ENCODE measurements at regions not wholly inside any gene's neighbourhood (a gene's known extent, or its start where the extent isn't known, plus 50 kb on each side); places are given as distances from the start of the nearest gene placed in this dataset.

DNA sequence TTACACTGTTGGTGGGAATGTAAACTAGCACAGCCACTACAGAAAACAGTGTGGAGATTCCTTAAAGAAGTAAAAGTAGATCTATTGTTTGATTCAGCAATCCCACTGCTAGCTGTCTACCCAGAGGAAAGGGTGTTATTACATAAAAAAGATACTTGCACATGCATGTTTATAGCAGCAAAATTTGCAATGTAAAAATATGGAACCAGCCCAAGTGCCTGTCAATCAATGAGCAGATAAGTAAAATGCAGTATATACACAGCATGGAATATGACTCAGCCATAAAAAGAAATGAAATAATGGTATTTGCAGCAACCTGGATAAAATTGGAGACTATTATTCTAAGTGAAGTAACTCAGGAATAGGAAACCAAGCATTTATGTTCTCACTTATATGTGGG, 161.7 kb downstream of the DDX3Y start:
- TF ChIP-seq, protein P1, sequence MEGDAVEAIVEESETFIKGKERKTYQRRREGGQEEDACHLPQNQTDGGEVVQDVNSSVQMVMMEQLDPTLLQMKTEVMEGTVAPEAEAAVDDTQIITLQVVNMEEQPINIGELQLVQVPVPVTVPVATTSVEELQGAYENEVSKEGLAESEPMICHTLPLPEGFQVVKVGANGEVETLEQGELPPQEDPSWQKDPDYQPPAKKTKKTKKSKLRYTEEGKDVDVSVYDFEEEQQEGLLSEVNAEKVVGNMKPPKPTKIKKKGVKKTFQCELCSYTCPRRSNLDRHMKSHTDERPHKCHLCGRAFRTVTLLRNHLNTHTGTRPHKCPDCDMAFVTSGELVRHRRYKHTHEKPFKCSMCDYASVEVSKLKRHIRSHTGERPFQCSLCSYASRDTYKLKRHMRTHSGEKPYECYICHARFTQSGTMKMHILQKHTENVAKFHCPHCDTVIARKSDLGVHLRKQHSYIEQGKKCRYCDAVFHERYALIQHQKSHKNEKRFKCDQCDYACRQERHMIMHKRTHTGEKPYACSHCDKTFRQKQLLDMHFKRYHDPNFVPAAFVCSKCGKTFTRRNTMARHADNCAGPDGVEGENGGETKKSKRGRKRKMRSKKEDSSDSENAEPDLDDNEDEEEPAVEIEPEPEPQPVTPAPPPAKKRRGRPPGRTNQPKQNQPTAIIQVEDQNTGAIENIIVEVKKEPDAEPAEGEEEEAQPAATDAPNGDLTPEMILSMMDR (IDR thresholded peaks at IDR 0.05; ENCODE audit: control extremely low read depth in 1 of 3, insufficient read depth in 1 of 3, low read depth in 1 of 3, low read length in 3 of 3) = no peak
- TF ChIP-seq EZH2 (IDR thresholded peaks at IDR 0.05; ENCODE audit: low read depth, low read length, severe bottlenecking) (no peak), ZNF274 (IDR thresholded peaks at IDR 0.05; ENCODE audit: borderline replicate concordance, extremely low read depth, low read length) (no peak), EP300 (IDR thresholded peaks at IDR 0.05; ENCODE audit: borderline replicate concordance in 1 of 2, low read depth in 2 of 2, low read length in 2 of 2) (no peak), SIN3A (conservative IDR thresholded peaks at IDR 0.05 in 1 of 2, IDR thresholded peaks at IDR 0.05 in 1 of 2; ENCODE audit: low read depth in 1 of 2, low read length in 2 of 2) (no peak), POLR2AphosphoS5 (IDR thresholded peaks at IDR 0.05; ENCODE audit: low read depth, low read length) (no peak), SUZ12 (IDR thresholded peaks at IDR 0.05; ENCODE audit: low read length) (no peak), POLR2A (IDR thresholded peaks at IDR 0.05; ENCODE audit: control extremely low read depth in 1 of 2, low read depth in 2 of 2, low read length in 2 of 2) (no peak), KDM1A (IDR thresholded peaks at IDR 0.05; ENCODE audit: borderline replicate concordance, low read length) (no peak), SP2 (IDR thresholded peaks at IDR 0.05; ENCODE audit: low read length) (no peak), JUN (IDR thresholded peaks at IDR 0.05; ENCODE audit: low read depth, low read length) (no peak), TAF1 (IDR thresholded peaks at IDR 0.05; ENCODE audit: low read depth, low read length) (no peak)
- TF ChIP-seq, protein P2, sequence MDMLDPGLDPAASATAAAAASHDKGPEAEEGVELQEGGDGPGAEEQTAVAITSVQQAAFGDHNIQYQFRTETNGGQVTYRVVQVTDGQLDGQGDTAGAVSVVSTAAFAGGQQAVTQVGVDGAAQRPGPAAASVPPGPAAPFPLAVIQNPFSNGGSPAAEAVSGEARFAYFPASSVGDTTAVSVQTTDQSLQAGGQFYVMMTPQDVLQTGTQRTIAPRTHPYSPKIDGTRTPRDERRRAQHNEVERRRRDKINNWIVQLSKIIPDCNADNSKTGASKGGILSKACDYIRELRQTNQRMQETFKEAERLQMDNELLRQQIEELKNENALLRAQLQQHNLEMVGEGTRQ (IDR thresholded peaks at IDR 0.05; ENCODE audit: low read length) = no peak
